PC-3 (cell line): ENCODE measurements at regions not wholly inside any gene's neighbourhood (a gene's known extent, or its start where the extent isn't known, plus 50 kb on each side); places are given as distances from the start of the nearest gene placed in this dataset.

ENCODE experiments used
- EZH2 ChIP-seq: fragments of 300-600 bp; sonication (generic); IDR thresholded peaks from one replicate; pipeline ENCODE4 v1.6.1; 2017; ENCODE audit warnings: antibody characterized with exemption, mild to moderate bottlenecking, low read length; ENCODE audit not compliant: unreplicated experiment
- EZH2phosphoT487 ChIP-seq: fragments of 300-600 bp; sonication (generic); IDR thresholded peaks from 2 replicates; pipeline ENCODE4 v1.6.1; 2018; ENCODE audit warnings: mild to moderate bottlenecking, antibody characterized with exemption, low read length, borderline replicate concordance
- TF ChIP-seq, protein P1 (sequence below): fragments of 300-600 bp; sonication (generic); conservative IDR thresholded peaks from 2 replicates; pipeline ENCODE4 v1.5.1; 2017; ENCODE audit warnings: antibody characterized with exemption, low read depth, mild to moderate bottlenecking, low read length

GRCh38 chr7:46945328-46945727, 636.6 kb downstream of the TNS3 start:
- TF ChIP-seq, protein P1, sequence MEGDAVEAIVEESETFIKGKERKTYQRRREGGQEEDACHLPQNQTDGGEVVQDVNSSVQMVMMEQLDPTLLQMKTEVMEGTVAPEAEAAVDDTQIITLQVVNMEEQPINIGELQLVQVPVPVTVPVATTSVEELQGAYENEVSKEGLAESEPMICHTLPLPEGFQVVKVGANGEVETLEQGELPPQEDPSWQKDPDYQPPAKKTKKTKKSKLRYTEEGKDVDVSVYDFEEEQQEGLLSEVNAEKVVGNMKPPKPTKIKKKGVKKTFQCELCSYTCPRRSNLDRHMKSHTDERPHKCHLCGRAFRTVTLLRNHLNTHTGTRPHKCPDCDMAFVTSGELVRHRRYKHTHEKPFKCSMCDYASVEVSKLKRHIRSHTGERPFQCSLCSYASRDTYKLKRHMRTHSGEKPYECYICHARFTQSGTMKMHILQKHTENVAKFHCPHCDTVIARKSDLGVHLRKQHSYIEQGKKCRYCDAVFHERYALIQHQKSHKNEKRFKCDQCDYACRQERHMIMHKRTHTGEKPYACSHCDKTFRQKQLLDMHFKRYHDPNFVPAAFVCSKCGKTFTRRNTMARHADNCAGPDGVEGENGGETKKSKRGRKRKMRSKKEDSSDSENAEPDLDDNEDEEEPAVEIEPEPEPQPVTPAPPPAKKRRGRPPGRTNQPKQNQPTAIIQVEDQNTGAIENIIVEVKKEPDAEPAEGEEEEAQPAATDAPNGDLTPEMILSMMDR, result no peak
- TF ChIP-seq EZH2 (no peak), EZH2phosphoT487 (no peak)
